22Rv1 (cell line): ENCODE measurements at regions not wholly inside any gene's neighbourhood (a gene's known extent, or its start where the extent isn't known, plus 50 kb on each side); places are given as distances from the start of the nearest gene placed in this dataset.

Experiments
- ZFX ChIP-seq: fragments of 450-650 bp; IDR thresholded peaks from 2 replicates; pipeline ENCODE4 v1.6.1; 2017; ENCODE audit warnings: antibody characterized with exemption, borderline replicate concordance
- TF ChIP-seq, protein P1 (sequence below): fragments of 450-650 bp; IDR thresholded peaks from 2 replicates; pipeline ENCODE4 v1.5.1; 2017; ENCODE audit warnings: mild to moderate bottlenecking

DNA sequence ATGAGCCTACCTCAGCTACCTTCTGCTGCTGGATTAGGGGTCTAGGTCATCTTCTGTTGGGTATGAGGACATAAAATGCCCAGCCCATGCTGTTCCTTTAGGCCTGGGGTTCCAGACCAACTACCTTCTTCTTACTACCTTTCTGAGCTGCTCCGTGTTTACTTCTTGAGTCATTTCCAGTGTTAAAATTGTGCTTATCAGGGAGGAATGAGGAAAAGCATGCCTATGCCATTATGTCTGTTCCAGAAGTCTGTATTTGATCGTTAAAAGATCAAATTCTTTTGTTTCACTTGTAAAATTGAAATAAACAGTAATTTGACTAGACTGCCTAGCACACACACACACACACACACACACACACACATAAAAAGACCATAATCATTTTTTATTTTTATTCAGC, 1912.7 kb upstream of the TENM3 start:
- TF ChIP-seq, protein P1, sequence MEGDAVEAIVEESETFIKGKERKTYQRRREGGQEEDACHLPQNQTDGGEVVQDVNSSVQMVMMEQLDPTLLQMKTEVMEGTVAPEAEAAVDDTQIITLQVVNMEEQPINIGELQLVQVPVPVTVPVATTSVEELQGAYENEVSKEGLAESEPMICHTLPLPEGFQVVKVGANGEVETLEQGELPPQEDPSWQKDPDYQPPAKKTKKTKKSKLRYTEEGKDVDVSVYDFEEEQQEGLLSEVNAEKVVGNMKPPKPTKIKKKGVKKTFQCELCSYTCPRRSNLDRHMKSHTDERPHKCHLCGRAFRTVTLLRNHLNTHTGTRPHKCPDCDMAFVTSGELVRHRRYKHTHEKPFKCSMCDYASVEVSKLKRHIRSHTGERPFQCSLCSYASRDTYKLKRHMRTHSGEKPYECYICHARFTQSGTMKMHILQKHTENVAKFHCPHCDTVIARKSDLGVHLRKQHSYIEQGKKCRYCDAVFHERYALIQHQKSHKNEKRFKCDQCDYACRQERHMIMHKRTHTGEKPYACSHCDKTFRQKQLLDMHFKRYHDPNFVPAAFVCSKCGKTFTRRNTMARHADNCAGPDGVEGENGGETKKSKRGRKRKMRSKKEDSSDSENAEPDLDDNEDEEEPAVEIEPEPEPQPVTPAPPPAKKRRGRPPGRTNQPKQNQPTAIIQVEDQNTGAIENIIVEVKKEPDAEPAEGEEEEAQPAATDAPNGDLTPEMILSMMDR, result no peak
- no peak for TF ChIP-seq ZFX
